ENCODE measurements at regions not wholly inside any gene's neighbourhood (a gene's known extent, or its start where the extent isn't known, plus 50 kb on each side); places are given as distances from the start of the nearest gene placed in this dataset.

- DNase-seq: no peak
Observed at GRCh38 chr1:238501290-238501689, 610.6 kb upstream of the ZP4 start.

DNA sequence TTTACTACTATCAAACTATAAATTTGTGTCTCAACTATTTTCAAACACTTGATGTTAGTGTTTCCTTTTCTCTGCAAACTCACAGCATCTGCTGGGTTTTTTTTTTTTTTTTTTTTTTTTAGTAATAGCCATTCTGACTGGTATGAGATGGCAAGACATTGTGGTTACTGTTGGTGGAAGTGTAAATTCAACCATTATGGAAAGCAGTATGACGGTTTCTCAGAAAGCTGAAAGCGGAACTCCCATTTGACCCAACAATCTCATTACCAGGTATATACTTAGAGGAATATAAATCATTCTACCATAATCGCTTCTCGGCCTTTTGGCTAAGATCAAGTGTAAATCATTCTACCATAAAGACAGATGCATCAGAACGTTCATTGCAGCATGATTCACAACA is 608.3 kb upstream of the ZP4 start:
- DNase-seq: no peak

GRCh38 chr1:238492271-238492670 is 601.5 kb upstream of the ZP4 start:
- DNase-seq: no peak

GRCh38 chr1:238491265-238491664 is 600.5 kb upstream of the ZP4 start:
- no peak for DNase-seq

DNA sequence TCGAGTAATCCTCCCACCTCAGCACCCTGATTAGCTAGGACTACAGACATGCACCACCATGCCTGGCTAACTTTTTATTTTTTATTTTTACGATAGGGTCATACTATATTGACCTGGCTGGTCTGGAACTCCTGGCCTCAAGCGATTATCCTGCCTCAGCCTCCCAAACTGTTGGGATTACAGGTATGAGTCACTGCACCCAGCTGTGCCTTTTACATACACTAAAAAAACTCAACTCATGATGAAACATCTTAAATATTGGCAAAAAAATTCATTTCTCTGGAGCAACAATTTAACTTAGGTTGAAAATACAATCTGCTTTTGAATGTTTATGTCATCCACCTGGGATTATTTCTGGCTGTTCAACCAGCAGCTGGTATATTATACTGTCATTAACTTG is 598.3 kb upstream of the ZP4 start:
- DNase-seq: no peak

DNA sequence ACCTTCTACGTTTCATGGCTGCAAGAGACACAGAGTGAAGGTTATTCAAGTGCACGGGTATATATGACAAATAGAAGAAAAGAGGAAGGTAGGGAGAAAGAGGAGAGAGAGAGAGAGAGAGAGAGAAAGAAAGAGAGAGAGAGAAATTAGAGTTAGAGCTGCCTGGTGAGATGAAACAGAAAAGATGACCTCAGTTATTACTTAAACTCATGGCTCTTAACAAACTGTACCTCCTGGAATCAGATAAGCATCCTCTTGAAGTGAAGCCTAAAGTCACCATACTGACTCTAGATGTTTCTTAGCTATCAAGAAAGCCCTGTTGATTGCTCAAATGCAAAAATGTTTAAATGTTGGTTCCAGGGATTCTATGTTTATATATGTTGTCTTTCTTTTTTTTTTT is 597.7 kb upstream of the ZP4 start:
- no peak for DNase-seq

DNA sequence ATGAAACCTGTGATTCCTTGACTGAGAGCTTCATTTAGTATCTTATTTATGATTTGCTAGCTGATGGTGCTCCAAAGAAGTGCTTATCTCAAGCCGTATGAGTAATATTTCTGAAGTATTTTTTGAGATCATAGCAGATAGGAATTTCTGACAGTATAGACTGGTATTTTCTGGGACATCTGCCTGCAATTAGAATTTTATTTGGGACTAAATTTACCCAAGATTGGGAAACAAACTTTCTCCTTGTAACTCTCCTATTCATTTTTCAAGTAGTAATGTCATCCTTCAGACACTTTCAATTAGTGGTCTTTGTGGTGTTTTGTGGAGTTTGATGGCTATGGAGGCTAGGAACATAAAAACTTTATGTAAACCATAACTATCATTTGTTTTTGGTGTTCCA is 597.2 kb upstream of the ZP4 start:
- no peak for DNase-seq

GRCh38 chr1:238485912-238486209 is 595.1 kb upstream of the ZP4 start:
- DNase-seq: no peak

DNA sequence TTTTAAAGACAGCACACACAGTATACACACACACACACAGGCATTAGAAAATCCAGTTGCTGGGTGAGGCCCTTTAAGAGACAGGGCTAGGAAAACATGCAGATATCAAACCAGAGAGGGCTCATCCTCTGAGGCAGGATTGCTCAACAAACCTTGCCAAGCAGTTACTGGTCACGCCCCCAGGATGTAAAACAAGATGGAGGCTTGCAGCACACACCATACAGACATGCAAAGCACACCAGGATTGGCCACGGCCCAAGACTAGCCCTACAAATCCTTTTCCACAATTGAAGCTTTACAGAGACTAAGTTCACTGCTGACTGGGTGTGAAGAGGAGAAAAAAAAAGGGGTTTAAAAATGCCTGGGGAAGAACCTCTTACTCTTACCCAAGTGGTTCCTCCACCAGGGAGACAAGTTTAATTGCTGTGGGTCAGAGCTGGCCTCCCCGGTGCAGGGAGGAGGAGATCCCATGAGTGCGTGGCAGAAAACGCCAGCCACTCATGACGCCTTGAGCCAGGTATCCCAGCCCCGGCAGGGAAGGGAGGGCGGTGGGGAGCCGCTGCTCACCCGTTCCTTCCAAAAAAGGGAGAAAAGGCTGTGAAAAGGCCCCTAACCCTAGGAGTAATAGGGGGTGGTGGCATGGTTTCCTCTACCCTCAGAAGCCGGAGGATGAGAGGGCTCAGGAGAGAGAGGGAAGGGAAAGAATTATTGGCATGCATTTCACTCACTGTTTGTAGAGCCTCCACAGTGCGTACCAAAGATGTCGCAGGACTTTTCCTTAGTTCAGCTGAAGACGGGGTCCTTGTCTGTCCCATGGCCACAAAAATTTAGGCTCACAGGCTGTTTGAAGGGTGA is 594.6 kb upstream of the ZP4 start:
- DNase-seq: no peak

GRCh38 chr1:238484121-238484520 is 593.4 kb upstream of the ZP4 start:
- no peak for DNase-seq

- no peak for DNase-seq
Observed at GRCh38 chr1:238476841-238477240, 586.1 kb upstream of the ZP4 start.

- DNase-seq: no peak
Observed at GRCh38 chr1:238475712-238476111, 585.0 kb upstream of the ZP4 start.

GRCh38 chr1:238474263-238474662 is 583.5 kb upstream of the ZP4 start:
- DNase-seq: no peak

- no peak for DNase-seq
Observed at GRCh38 chr1:238469146-238469631, 578.5 kb upstream of the ZP4 start.

DNA sequence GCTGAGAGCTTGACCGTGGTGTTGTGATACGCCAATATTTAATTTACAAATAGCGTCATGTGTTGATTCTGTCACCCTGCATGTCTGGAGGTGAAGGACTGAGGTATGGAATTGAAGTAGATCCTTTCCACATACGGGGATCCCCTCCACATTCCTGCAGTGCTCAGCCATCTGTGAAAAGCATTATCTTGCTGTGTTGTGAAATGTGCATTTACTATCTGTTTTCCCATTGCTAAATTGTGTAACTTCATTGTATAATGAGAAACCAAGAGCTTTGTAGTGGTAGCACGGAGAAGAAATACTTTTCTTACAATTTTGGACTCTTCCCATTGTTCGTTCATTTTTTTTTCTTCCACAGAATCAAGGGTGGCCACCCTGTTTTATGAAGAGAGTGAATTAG is 577.3 kb upstream of the ZP4 start:
- DNase-seq: no peak

GRCh38 chr1:238466459-238466858 is 575.7 kb upstream of the ZP4 start:
- no peak for DNase-seq

DNA sequence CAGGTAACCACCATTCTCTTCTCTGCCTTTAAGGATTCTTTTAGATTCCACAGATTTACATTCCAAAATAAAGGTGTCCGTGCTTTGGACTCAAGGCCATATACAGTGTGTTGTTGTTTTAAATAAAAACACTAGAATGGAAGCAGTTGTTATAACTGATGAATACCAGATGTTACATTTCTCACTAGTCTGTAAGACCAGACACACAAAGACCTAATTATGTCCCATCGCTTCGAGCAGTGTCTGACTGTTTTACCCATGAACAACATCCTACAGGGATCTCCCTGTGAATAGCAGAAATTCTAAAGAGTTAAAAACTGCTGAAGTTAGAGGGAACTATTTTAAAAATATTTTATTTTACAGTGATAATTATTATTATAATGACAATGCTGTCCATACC is 574.7 kb upstream of the ZP4 start:
- DNase-seq: no peak

DNA sequence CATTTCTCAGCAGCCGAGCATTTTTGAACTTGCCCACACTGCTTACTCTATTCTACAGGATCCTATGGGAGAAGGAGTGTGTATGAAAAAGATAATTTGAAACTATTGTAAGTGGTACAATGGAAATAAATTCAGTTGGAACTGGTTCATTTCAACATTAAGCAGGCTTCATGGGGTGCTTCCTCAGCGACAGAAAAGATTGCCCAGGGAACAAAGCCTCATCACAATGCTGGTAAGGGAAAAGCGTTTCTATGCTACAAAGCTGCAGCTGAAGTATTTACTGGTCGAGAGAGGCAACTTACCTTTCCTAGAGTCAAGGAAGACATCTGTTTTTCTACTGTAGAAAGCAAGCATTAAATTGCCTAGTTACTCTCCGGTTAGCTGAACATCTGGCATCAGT is 568.2 kb upstream of the ZP4 start:
- DNase-seq: no peak

GRCh38 chr1:238457610-238458009 is 566.9 kb upstream of the ZP4 start:
- DNase-seq: no peak

- DNase-seq: no peak
Observed at GRCh38 chr1:238451781-238452310, 561.1 kb upstream of the ZP4 start.

- DNase-seq: no peak
Observed at GRCh38 chr1:238450976-238451375, 560.3 kb upstream of the ZP4 start.

- DNase-seq: no peak
Observed at GRCh38 chr1:238443687-238444086, 553.0 kb upstream of the ZP4 start.

DNA sequence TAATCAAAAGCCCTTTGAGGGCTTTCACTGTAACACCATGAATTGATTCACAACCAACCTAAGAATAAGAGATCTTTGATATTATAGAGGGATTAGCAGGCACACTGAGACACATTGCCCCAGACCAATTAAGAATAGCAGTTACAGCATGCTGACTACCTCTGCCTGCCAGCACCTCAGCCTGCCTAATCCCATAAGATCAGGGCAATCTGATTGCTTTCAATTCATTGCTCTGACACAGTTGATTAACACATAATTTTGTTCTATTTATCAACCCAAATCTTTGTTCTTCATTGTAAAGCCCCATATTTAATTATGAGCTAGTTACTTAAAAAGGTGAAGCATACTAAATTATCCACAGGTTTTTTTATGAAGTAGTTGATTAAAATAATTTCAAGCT is 548.8 kb upstream of the ZP4 start:
- no peak for DNase-seq

GRCh38 chr1:238438311-238439270 is 547.9 kb upstream of the ZP4 start:
- DNase-seq: no peak
